Activated CD4-positive, alpha-beta memory T cell treated with anti-CD3 and anti-CD28 coated beads for 36 hours (primary cell): ENCODE measurements at regions not wholly inside any gene's neighbourhood (a gene's known extent, or its start where the extent isn't known, plus 50 kb on each side); places are given as distances from the start of the nearest gene placed in this dataset.
"Not testable (repeated sequence)": the region's sequence is repeated elsewhere in the genome, so short reads cannot be mapped to it uniquely, and the experiment has no call there.

Experiments used
- CTCF ChIA-PET: fragments of 350-600 bp; sonication (Branson Sonifier 250); formaldehyde crosslinking; loops from one replicate; lab custom pipeline; 2021; ENCODE audit warnings: antibody characterized with exemption, inconsistent platforms; lab: Charles Lee
- POLR2A ChIA-PET: fragments of 350-600 bp; sonication (Branson Sonifier 250); formaldehyde crosslinking; loops from one replicate; lab custom pipeline; 2021; ENCODE audit warnings: antibody characterized with exemption; lab: Charles Lee
- DNase-seq: peaks from one replicate; pipeline ENCODE4 v3.0.0-alpha.2; 2020
- H3K27ac Mint-ChIP-seq: one replicate; pipeline ENCODE4 v1.8.0; 2021; ENCODE audit warnings: mixed read lengths
- H3K27me3 Mint-ChIP-seq: one replicate; pipeline ENCODE4 v1.8.0; 2021; ENCODE audit warnings: mixed read lengths
- H3K36me3 Mint-ChIP-seq: one replicate; pipeline ENCODE4 v1.8.0; 2021; ENCODE audit warnings: mixed read lengths
- H3K4me1 Mint-ChIP-seq: one replicate; pipeline ENCODE4 v1.8.0; 2021; ENCODE audit warnings: low read depth, mixed read lengths
- H3K4me3 Mint-ChIP-seq: one replicate; pipeline ENCODE4 v1.8.0; 2021; ENCODE audit warnings: mild to moderate bottlenecking, mixed read lengths
- H3K9me3 Mint-ChIP-seq: one replicate; pipeline ENCODE4 v1.8.0; 2021; ENCODE audit warnings: mixed read lengths
- intact Hi-C: fragments of 100-400 bp; cut with micrococcal nuclease; formaldehyde crosslinking; loops from one replicate; pipeline ENCODE4 v1.15.1; 2023

DNA sequence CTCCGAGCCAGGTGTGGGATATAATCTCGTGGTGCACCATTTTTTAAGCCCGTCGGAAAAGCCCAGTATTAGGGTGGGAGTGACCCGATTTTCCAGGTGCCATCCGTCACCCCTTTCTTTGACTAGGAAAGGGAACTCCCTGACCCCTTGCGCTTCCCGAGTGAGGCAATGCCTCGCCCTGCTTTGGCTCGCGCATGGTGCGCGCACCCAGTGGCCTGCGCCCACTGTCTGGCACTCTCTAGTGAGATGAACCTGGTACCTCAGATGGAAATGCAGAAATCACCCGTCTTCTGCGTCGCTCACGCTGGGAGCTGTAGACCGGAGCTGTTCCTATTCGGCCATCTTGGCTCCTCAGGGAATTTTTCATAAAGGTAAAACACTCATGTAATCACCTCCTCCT is 63.9 kb downstream of the RWDD3 start:
- H3K27ac Mint-ChIP-seq, H3K4me1 Mint-ChIP-seq, DNase-seq, CTCF ChIA-PET, intact Hi-C loops, H3K4me3 Mint-ChIP-seq, H3K27me3 Mint-ChIP-seq, H3K36me3 Mint-ChIP-seq, POLR2A ChIA-PET, H3K9me3 Mint-ChIP-seq: not testable (repeated sequence)

- intact Hi-C loops = no loop called here
- Mint-ChIP-seq H3K27ac (no peak overlapping the region), H3K4me1 (no peaks in the 10 kb centered on the region), H3K27me3 (peaks cover 2% of the 10 kb centered on the region), H3K9me3 (peaks cover 4% of the 10 kb centered on the region), H3K36me3 (no peaks in the 10 kb centered on the region), H3K4me3 (no peak overlapping the region)
- CTCF ChIA-PET = no interaction called here
- DNase-seq = no peak
- POLR2A ChIA-PET = no interaction called here
Measured at GRCh38 chr1:95301091-95301490, 67.1 kb downstream of the RWDD3 start.

GRCh38 chr1:95301614-95302013 is 67.6 kb downstream of the RWDD3 start:
- POLR2A ChIA-PET = no interaction called here
- Mint-ChIP-seq H3K4me3 (no peak overlapping the region), H3K9me3 (peaks cover 4% of the 10 kb centered on the region), H3K27me3 (peaks cover 2% of the 10 kb centered on the region), H3K36me3 (no peaks in the 10 kb centered on the region), H3K27ac (no peak overlapping the region), H3K4me1 (no peaks in the 10 kb centered on the region)
- intact Hi-C loops = no loop called here
- DNase-seq = no peak
- CTCF ChIA-PET = no interaction called here

GRCh38 chr1:95304803-95305202 is 70.8 kb downstream of the RWDD3 start:
- intact Hi-C loops = no loop called here
- Mint-ChIP-seq H3K9me3 (peaks cover under 1% of the 10 kb centered on the region), H3K27me3 (peaks cover 18% of the 10 kb centered on the region), H3K4me1 (no peaks in the 10 kb centered on the region), H3K4me3 (no peak overlapping the region), H3K27ac (no peak overlapping the region), H3K36me3 (no peaks in the 10 kb centered on the region)
- no peak for DNase-seq
- POLR2A ChIA-PET = no interaction called here
- CTCF ChIA-PET = no interaction called here

GRCh38 chr1:95308276-95309030 is 74.4 kb downstream of the RWDD3 start:
- Mint-ChIP-seq H3K4me3 (no peak overlapping the region), H3K27me3 (peaks cover 15% of the 10 kb centered on the region), H3K9me3 (no peaks in the 10 kb centered on the region), H3K36me3 (no peaks in the 10 kb centered on the region), H3K27ac (no peak overlapping the region), H3K4me1 (no peaks in the 10 kb centered on the region)
- intact Hi-C loops = no loop called here
- POLR2A ChIA-PET = no interaction called here
- CTCF ChIA-PET = no interaction called here
- no peak for DNase-seq

DNA sequence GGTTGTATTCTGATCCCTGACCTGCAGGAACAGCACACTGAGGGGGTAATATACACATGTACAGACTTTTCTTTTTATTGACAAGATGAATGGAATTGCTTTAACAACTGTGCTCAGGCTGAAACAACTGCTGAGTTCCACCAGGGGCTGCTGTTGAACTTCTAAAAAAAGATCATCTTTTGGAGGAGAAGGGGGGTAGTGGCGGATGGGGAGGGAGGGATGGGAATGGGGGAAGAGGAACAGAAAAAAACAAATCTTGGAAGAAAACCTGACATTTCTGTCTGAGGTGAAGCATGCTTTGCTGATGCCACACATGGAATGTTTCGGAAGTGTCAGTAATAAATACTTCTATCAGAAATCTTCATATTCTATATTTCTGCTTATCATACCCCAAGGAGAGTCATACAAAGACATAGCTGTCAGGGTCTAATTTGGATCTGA is 75.0 kb downstream of the RWDD3 start:
- Mint-ChIP-seq H3K27ac (no peak overlapping the region), H3K27me3 (peaks cover 15% of the 10 kb centered on the region), H3K4me1 (no peaks in the 10 kb centered on the region), H3K9me3 (no peaks in the 10 kb centered on the region), H3K4me3 (no peak overlapping the region), H3K36me3 (no peaks in the 10 kb centered on the region)
- POLR2A ChIA-PET = no interaction called here
- intact Hi-C loops = no loop called here
- no peak for DNase-seq
- CTCF ChIA-PET = no interaction called here

DNA sequence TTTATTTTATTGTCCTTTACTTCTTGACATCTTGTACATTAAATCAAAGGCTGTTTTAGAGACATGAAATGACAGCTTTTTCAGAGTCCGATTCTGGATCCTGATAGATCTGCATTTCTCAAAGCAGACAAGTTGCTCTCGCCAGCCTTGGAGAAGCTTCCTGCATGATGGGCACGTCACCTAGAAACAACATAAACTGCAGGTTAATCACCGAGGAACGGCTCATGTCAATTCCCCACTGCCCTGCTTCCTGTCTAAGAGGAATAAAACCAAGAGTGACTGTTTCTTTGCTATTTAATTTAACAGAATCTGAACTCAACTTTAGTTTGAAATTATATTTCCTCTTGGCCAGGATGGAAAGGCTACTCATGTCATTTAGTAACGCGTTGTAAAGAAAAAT is 77.0 kb downstream of the RWDD3 start:
- Mint-ChIP-seq H3K4me1 (no peaks in the 10 kb centered on the region), H3K27ac (no peak overlapping the region), H3K36me3 (no peaks in the 10 kb centered on the region), H3K4me3 (no peak overlapping the region), H3K9me3 (no peaks in the 10 kb centered on the region), H3K27me3 (peaks cover 15% of the 10 kb centered on the region)
- POLR2A ChIA-PET = no interaction called here
- DNase-seq = no peak
- intact Hi-C loops = no loop called here
- CTCF ChIA-PET = no interaction called here

GRCh38 chr1:95311762-95312161 is 77.8 kb downstream of the RWDD3 start:
- DNase-seq = no peak
- Mint-ChIP-seq H3K4me1 (no peaks in the 10 kb centered on the region), H3K9me3 (no peaks in the 10 kb centered on the region), H3K4me3 (no peak overlapping the region), H3K27ac (no peak overlapping the region), H3K27me3 (peaks cover 15% of the 10 kb centered on the region), H3K36me3 (no peaks in the 10 kb centered on the region)
- POLR2A ChIA-PET = no interaction called here
- CTCF ChIA-PET = no interaction called here
- intact Hi-C loops = no loop called here

- CTCF ChIA-PET = no interaction called here
- intact Hi-C loops = no loop called here
Measured at GRCh38 chr1:95312181-95312580, 78.2 kb downstream of the RWDD3 start.

GRCh38 chr1:95313527-95313926 is 79.5 kb downstream of the RWDD3 start:
- no peak for DNase-seq
- no peak overlapping the region for H3K27ac Mint-ChIP-seq
- no peak overlapping the region for H3K4me3 Mint-ChIP-seq
- H3K36me3 Mint-ChIP-seq = no peaks in the 10 kb centered on the region
- no peaks in the 10 kb centered on the region for H3K4me1 Mint-ChIP-seq
- peaks cover 2% of the 10 kb centered on the region for H3K27me3 Mint-ChIP-seq
- POLR2A ChIA-PET = no interaction called here
- intact Hi-C loops = no loop called here
- H3K9me3 Mint-ChIP-seq = no peaks in the 10 kb centered on the region
- CTCF ChIA-PET = no interaction called here

More at GRCh38 chr1:95312181-95312580, 78.2 kb downstream of the RWDD3 start:
- no peaks in the 10 kb centered on the region for H3K4me1 Mint-ChIP-seq
- no peaks in the 10 kb centered on the region for H3K9me3 Mint-ChIP-seq
- no peak for DNase-seq
- no peak overlapping the region for H3K4me3 Mint-ChIP-seq
- peaks cover 13% of the 10 kb centered on the region for H3K27me3 Mint-ChIP-seq
- POLR2A ChIA-PET = no interaction called here
- H3K27ac Mint-ChIP-seq = no peak overlapping the region
- no peaks in the 10 kb centered on the region for H3K36me3 Mint-ChIP-seq

GRCh38 chr1:95321531-95321930 is 87.5 kb downstream of the RWDD3 start:
- H3K9me3 Mint-ChIP-seq = no peaks in the 10 kb centered on the region
- no peak overlapping the region for H3K27ac Mint-ChIP-seq
- ChIA-PET POLR2A (no interaction called here), CTCF (no interaction called here)
- no peak overlapping the region for H3K4me3 Mint-ChIP-seq
- DNase-seq = no peak
- no peaks in the 10 kb centered on the region for H3K4me1 Mint-ChIP-seq
- H3K36me3 Mint-ChIP-seq = no peaks in the 10 kb centered on the region
- intact Hi-C loops = no loop called here
- peaks cover 4% of the 10 kb centered on the region for H3K27me3 Mint-ChIP-seq

- ChIA-PET POLR2A (no interaction called here), CTCF (no interaction called here)
- DNase-seq = no peak
- intact Hi-C loops = no loop called here
- Mint-ChIP-seq H3K4me1 (no peaks in the 10 kb centered on the region), H3K27ac (no peak overlapping the region), H3K36me3 (no peaks in the 10 kb centered on the region), H3K9me3 (no peaks in the 10 kb centered on the region), H3K27me3 (peaks cover 4% of the 10 kb centered on the region), H3K4me3 (no peak overlapping the region)
Measured at GRCh38 chr1:95323123-95323522, 89.1 kb downstream of the RWDD3 start.

DNA sequence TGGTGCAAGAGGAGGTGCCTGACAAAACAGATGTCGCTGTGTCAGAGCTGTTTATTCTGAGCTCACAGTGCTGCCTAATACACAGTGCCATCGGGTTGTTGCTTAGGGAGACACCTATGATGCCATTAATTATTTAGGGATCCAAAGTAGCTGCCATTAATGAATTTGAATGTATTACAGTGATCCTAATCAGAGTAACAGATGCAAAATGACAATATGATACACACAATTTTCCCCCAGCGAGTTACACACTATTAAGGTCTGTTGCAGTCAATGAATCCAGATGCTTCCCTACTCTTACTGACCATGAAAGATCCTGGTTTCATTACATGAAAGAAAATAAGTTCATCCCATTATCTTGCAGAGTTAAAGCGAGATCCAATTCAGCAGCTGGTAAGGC is 91.3 kb downstream of the RWDD3 start:
- POLR2A ChIA-PET = no interaction called here
- Mint-ChIP-seq H3K9me3 (no peaks in the 10 kb centered on the region), H3K4me1 (no peaks in the 10 kb centered on the region), H3K27ac (no peak overlapping the region), H3K4me3 (no peak overlapping the region), H3K27me3 (peaks cover 4% of the 10 kb centered on the region), H3K36me3 (no peaks in the 10 kb centered on the region)
- CTCF ChIA-PET = no interaction called here
- intact Hi-C loops = no loop called here
- DNase-seq = no peak
